GM19452 (cell line): ENCODE measurements at regions not wholly inside any gene's neighbourhood (a gene's known extent, or its start where the extent isn't known, plus 50 kb on each side); places are given as distances from the start of the nearest gene placed in this dataset.

Experiments used
- ATAC-seq: cut with Tn5 transposase; IDR thresholded peaks from one replicate; pipeline ENCODE4 v1.9.1; 2021; ENCODE audit not compliant: unreplicated experiment

DNA sequence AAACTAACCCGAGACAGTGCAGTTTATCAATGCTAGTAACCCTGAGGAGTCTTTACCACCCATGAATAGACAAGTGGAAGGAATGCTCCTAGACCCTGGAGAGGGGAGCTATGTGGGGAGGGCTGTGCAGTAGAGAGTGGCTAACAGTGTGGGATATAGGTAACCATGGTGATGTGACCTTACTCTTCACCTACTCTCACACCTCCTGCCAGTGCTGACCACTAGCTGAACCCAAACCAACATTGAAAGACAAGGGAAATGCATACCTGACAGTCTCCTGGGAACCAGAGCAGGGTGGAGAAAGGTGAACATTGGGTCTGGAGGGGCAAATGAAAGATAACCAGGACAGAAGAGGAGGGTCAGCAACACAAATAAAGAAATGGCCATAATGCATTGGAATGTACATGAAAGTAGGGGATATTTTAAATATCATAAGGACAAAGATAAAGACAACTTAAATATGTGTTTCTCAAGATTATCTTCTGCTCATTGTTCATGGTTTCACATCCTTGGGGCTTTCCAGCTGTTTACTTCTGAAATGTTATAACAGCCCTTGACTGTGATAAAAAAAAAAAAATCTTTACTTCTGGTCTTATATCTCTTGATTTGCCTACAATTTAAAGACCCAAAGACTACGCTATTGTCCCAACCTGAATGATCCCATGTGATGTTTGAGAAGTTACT is 983.3 kb upstream of the TENM4 start:
- ATAC-seq, result no peak

DNA sequence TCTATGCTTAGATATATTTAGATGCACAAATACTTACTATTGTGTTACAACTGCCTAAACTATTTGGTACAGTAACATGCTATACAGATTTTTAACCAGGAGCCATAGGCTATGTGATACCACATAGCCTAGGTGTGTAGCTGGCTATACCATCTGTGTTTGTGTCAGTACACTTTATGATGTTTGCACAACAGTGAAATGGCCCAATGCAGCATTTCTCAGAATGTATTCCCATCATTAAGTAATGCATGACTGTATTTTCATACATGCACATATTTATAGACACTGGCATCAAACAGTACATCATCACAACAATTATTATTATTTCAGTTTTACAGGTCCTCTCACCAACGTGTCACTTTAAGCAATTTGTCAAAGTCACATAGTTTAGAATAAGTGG is 979.5 kb upstream of the TENM4 start:
- ATAC-seq, result no peak

DNA sequence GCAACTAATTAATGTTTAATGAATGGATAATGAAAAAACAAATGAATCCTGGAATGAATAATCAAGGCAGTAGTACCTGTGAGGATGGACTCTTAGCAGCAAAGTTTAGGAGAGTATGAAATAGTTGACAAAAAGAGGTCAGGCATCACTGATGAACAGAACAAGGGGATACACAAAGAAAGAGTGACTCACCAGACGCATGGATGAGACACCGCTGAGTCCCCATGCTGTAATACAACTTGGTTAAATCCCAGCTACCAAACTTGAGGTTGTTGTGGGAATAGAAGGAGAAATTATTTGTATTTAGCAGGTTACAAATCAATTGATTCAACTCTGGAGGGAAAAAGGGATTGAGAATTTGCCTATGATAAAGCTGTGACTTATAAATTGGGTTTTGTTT is 976.9 kb upstream of the TENM4 start:
- ATAC-seq, result no peak

DNA sequence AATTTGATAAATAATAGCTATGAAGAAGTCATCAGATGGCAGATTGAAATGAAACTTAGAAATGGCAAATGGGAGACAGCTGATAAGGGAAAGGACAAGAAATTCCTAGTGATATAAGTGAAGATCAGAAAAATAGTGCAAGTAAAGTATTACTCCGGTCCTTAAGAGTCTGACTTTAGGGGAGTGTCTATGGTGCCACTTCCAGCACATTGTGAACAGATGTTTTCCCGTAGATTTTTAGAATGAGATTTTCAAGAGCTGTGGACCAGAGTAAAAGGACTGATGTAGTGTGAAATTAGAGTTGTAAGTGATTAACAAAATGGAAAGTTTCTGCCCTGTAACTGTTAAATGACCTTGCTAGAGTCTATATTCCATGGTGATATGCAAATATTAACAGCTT is 974.8 kb upstream of the TENM4 start:
- ATAC-seq, result no peak

DNA sequence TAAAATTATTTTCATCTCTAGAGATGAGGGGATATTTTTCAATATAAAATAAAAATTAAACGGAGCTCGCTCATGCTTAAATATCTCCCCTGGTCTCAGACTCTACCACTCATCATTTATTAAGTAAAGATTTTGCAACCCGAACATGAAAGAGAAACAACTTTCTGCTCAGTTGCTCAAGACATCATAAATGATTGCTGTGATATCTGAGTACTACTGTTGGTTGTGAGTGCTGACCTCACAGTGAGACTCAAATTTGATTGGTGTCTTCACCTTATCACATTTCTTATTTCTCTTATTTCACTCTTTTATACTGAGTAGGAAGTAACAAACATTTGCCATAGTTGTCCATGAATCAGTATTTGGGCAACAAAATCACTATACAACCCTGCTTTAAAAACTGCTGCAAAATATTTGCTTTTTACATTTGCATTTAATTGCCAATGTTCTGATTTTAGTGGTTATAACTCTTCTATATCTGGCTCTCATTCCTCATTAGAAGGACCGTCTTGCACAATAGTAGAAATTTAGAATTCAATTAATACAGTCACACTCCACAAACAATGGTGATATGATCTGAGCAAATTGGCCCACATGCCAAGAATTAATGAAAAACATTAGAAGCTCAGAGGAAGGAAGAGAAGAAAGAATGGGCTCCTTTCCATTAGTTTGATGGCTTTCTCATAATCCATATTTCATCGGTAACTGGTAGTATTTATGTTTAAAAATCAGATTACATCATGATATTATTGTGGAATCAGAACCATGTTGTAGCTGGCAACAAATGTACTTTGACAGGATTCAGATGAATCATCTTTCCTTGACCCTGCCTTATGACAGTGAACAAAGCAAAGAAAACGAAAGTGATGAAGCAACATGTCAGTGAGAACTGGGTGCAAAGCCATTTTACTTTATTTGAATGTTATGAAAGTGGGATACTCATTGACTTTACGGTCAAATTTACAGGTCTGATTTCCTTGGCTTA is 973.6 kb upstream of the TENM4 start:
- ATAC-seq, result no peak

DNA sequence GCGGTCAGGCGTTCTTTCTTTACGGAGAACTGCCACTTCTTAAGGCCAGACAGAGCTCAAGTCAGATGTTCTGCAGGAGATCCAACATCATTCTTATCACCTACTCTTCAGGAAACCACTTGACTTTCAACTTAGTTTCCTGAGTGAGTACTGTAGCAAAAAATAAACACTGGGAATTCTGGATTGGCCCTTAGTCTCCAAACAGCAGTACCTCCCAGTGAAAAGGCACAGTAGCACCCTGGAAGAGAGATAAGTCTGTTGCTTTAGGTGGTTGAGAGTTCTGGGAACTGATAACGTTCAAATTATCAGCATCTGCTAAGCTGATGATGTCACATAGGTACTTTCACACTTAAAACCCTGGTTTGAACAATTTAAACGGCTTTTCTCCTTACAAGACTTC is 971.8 kb upstream of the TENM4 start:
- no peak for ATAC-seq

DNA sequence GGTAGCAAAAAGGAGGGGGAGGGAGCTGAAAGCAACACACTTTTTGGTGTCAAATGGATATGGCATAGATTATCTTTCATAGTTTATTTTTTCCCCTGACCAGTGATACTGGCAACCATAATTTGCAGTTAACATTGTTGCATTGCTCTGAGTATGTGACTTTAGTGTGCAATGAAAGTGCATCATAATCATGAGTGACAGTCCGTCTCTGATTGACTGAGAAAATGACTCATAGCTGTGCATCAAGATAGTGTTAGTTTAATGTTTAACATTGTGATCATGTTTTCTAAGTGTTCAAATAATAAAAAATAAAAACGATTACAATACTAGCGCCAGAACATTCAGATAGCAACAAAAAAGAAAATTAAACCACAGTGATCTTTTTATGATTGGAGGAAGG is 952.4 kb upstream of the TENM4 start:
- no peak for ATAC-seq

DNA sequence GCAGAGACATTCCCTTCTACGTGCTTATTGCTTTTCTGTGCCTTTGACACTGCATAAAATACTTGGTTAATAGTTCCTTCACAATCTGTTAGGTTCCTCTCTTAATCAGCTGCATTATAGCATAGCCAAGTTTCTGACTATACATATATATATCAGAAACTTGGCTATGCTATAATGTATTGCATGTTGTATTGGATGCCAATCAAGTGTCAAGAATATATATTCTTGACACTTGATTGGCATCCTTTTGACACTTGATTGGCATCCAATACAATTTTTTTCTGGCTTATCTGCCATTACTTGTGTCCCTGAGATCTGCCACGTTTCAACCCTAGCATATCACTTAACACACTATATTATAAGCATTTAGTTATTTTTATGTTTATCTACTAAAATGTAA is 949.7 kb upstream of the TENM4 start:
- ATAC-seq, result no peak

DNA sequence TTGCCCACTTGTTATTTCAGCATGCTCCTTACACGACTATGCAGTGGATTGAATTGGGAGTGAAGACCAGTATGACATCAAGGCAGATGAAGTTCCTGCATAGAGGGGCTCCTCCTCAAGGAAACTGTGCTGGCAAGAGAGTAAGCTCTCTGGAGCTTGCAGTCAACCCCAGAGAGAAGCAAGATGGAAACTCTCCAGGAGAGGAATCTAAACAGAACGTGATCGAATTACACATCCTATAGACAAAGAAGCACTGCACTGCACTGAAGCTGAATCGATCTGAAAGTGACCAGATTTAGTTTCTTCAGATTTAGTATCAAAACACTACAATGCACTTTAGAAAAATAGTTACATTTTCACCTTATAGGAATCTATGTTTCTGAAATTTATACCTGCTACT is 947.7 kb upstream of the TENM4 start:
- ATAC-seq, result no peak

DNA sequence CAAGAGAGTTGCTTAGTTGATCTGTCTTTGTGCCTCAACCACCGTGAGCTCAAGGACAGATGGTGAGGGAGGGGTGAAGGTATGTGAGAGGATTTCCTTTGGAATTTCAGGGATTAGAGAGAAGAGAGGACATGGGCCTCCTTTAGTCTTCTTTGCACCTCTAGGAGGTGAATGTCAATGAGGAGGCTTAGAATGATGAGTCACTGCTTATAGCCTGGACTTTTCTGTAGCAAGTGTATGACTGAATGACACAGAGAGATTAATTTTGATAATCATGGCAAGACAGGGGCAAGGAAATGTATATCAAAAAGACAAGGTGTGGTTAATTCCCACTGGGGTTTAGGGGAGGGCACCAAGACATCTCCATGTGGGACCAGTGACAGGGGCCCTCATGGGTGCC is 947.3 kb upstream of the TENM4 start:
- no peak for ATAC-seq

DNA sequence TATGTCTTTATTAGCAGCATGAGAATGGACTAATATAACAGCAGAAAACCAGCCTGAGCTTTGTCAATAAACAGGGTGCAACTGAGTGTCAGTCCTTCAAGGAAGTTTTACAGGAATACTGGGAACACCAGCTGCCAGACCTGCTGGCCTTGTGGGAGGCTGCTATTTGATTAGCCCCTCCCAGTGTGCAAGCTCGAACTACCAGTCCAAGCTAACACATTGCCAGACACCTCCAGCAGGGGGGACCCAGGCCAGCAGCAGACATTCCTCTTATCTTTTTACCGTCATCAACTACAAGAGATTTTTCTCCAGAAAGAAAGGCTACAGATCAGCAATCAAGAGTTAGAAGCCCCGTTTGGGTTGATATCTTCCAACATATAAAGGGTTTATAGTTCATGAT is 942.8 kb upstream of the TENM4 start:
- ATAC-seq, result no peak

DNA sequence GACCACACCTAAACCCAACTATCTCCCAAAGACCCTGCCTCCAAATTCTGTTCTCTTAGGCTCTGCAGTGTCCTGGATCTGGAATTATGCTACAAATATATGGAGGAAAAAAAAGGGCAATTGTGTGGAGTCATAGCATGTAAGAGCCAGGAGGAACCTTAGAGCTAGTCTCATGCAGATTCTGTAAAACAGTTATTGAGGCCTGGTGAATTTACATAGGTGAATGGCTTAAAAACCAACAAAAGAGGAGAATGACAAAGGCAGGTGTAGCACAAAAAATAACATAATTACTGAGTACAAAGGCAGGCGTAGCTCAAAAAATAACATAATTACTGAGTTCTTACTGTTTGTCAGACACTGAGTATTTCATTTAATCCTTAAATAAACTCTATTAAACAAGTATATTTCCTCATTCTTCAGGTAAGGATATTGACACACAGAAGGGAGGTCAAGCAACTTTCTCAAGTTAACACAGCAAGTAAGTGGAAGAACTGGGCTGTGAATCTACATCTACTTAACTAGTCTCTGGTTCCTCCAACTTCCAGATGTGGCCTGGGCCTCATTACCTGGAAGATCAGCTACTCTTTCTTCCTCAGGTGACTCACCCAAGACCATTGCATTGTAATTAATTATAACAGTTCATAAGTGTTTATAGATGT is 938.9 kb upstream of the TENM4 start:
- no peak for ATAC-seq

DNA sequence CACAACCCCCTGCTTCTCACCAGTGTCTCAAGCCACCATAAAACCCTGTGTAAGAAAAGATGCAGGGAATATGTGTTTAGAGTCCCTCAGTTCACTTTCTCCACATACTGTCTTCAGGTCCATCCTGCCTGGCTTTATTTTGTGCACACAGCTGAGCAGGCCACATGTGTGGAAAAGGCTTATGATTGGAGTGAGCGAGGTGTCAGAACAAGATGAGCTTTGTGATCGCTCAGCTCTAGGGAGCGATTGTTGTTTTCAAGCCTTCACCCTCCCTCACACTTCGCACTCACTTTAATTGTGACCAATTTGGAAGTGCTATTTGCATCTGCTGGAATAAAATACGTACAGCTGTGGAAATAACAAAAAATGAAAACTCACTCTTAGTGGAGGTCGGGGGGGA is 931.1 kb upstream of the TENM4 start:
- ATAC-seq, result no peak

DNA sequence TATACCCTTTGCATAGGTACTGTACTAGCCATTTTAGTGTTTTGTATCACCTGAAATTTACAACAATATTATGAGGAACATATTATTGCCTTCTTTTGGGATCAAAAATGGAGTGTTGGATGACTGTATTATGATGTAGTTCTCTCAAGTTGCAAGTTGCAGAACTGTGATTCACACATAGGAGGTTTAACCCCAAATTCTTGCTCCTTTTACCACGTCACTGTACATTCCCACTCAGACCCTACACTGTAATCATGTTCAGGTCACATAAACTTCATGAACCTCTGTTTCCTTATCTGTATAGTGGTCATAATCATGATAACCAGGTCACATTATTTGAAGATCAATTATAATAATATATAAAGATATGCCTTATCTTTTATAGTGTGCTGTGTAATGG is 925.1 kb upstream of the TENM4 start:
- ATAC-seq, result no peak

DNA sequence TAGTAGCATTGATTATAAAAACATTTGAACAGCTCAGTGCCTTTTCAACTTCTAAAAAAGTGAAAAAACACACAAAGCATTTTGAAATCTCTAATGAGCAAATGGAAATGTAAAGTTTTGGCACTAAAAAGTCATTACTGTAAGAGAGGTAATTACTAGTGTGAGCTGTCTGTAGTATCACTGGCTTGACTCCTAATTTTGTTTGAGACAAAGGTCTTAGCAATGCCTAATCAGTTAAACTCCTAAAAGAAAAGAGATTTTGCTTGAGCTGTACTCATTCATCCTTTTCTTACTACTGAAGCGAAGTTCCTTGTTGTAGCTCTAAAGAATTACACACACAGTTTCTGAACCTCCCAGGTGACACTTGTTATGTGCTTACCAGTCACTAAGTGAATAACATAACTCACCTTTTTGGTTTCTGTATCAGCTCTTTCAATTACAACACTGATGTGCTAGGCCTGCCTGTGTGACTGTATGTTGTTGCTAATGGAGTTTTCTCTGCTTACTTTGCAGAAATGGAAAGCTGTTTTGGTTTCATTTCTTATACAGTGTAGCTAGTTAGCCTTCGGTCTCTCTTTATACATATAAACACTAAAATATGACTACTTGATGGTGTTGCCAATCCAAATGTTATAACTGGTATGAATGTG is 924.4 kb upstream of the TENM4 start:
- no peak for ATAC-seq

DNA sequence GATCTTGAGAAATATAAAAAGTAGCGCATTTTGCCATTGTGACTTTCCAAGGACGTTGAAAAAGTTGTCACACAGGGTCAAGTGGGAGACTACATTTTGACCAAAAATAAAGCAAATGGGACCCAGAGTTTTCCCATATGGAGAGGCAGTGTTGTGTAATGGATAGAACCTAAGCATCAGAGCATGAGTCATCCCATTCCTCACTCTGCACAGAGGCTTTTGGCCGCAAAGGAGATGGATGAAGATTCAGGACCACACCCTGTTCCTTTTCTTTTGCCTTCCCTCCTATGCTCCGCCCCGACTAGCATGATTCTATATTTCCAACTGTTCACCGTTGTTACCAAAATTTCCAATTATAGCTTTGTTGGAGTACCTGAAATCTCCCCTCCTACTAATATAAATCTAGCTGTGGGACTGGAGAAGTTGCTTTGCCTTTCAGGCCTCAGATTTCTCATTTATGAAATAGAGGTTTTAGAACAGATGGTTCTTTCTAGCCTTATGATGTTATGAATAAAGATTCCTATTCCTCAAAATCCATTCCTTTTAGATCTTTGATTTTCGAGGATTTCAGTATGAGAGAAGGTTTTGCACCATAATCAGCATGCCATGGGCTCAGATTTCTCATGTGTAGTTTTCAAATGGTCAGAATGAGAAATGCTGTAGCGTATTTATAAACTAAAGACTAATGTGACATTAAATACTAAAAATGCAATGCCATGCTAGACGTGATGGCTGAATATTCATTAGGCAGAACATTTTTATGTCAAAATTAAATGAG is 921.9 kb upstream of the TENM4 start:
- no peak for ATAC-seq

DNA sequence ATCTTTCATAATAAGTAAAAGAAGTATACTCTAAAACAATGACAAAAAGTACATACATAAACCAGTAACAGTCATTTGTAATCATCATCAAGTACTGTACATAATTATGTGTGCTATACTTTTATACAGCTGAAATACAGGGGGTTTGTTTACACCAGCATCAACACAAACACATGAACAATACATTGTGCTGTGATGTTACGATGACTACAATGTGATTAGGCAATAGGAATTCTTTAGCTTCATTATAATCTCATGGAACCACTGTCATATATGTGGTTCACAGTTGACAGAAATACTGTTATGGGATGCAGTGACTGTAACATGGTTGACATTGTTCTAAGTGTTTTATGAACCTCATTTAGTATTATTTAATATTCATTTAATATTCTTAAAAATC is 914.4 kb upstream of the TENM4 start:
- ATAC-seq, result no peak

DNA sequence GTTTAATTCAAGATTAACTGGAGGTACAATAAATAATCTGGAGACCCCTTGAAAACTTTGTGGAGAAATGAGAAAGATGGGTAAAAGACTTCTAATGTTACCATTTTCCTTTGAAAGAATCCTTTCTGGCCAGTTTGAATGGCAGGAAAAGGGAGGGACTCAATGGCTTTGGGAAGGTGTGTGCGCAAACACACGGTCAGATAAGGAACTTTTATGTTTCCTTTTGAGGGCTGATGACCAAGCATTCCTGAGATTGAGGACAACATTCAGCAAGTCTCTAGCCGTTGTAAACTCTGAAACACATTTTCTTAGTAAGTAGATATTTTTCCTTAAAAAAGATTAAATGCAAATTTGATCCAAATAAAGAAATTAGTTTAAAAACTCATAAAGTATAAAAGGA is 909.7 kb upstream of the TENM4 start:
- ATAC-seq, result no peak

DNA sequence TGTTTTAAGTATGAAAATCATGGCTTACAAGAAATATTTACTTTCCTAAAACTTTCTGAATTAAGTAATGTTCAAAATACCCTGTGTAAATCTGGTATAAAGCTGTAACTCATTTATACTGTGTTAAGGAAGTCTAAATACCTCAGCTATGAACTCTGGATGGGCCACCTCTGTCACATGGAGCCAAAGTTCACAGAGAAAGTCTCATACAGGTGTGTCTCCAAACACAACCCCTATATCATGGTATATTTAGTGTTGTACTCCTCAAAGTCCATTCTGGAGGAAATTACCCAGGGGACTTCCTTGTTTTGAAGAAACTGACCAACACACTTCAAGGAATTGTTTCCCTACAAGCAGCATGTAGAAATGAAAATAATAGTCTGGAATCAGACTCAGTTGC is 909.2 kb upstream of the TENM4 start:
- no peak for ATAC-seq

DNA sequence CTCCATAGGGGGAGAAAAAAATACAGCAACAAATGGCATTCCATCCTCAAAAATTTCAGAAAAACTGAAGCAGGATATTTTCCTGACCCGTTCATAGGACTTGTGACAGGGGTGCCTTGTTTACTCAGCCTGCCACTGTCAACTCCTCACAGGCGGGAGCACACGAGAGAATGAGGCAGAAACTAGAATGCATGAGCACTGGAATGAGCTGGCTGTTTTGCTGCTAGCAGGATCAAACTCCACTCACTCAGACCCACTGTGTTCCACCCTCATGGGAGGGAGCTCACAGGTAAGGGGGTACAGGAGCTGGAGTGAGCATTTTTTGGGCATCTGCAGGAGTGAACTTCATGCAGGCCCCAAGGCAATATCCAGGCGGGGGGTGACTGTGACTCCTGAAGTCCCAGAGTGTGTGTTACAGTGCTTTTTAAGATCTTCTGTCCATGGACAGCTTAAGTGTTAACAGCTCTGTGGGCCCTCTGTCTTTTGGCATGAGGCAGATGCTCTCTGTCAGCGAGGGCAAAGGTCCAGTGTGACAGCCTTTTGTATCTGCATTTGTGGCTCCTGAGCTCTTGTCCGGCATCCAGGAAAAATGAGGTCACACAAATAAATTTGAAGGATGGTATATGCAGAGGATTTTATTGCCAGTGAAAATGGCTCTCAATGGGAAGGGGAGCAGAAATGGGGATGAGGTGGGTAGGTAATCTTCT is 905.7 kb upstream of the TENM4 start:
- no peak for ATAC-seq
